ENCODE measurements at regions not wholly inside any gene's neighbourhood (a gene's known extent, or its start where the extent isn't known, plus 50 kb on each side); places are given as distances from the start of the nearest gene placed in this dataset.

DNA sequence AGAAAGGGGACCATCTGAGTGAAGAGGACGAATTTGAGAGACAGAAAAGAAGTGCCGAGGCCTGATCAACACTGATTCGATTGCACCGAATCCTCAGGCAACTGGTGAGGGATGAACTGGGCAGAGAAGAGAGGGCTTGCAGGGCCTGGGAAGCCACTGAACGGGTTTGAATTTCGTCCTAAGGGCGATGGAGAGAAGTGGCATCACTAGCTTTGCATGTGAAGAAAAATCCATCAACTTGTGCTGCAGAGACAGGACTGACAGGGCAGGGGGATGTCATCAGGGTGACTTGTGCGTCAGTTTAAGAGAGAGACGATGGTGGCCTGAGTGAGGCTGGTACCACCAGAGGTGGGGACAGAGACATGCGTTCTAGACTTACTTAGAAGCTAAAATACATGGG is 73.7 kb upstream of the SLC22A23 start:
- H2BK120ac ChIP-seq (ENCODE audit: low read depth, low read length), result no peak overlapping the region
- H3K4me3 ChIP-seq (ENCODE audit: insufficient read depth, low read depth, low read length), result no peak overlapping the region
- WGBS, 2 experiments (ENCODE audit: extremely low coverage in 2 of 2, insufficient read length in 1 of 2), result 79% methylated on average over 7 of the region's 10 CpGs; no CpG with 5 or more reads in 1 of the 2 experiments
- in situ Hi-C loops (cut with MboI; ENCODE audit: low sequenced_read_pairs) (no loop called here), dilution Hi-C loops (cut with HindIII; ENCODE audit: low sequenced_read_pairs, unreplicated experiment) (no loop called here), intact Hi-C loops (cut with micrococcal nuclease) (no loop called here)
- no peaks in the 10 kb centered on the region for H3K4me1 ChIP-seq (ENCODE audit: control insufficient read depth, insufficient read depth, low read length)
- no peak overlapping the region for H2BK20ac ChIP-seq (ENCODE audit: low read depth, low read length)
- BruUV-seq (replicated peaks), result no TSS peak
- no peaks in the 10 kb centered on the region for H3K36me3 ChIP-seq (ENCODE audit: control insufficient read depth, insufficient read depth, low read length)
- no peak overlapping the region for H3K18ac ChIP-seq (ENCODE audit: low read depth, low read length)
- H3K9me3 ChIP-seq (ENCODE audit: control insufficient read depth, insufficient read depth, low read length), result no peaks in the 10 kb centered on the region; the same call in 1 of the 2 replicates
- no peak overlapping the region for H3K27ac ChIP-seq (ENCODE audit: insufficient read depth, low read length)
- no peak overlapping the region for H2AFZ ChIP-seq (replicated peaks; ENCODE audit: low read length, poor library complexity)
- H2BK15ac ChIP-seq (ENCODE audit: low read depth, low read length), result no peak overlapping the region
- no peak overlapping the region for H4K91ac ChIP-seq (ENCODE audit: insufficient read depth, low read depth, low read length)
- no peaks in the 10 kb centered on the region for H4K20me1 ChIP-seq (ENCODE audit: insufficient read depth, low read length)
- CTCF ChIA-PET, result no interaction called here
- POLR2A ChIA-PET (ENCODE audit: unreplicated experiment), result no interaction called here
- no peak overlapping the region for H3K23ac ChIP-seq (ENCODE audit: low read depth, low read length)
- no peak overlapping the region for H3K14ac ChIP-seq (replicated peaks; ENCODE audit: low read depth, low read length)
- no peak overlapping the region for H3K4me2 ChIP-seq (ENCODE audit: low read depth, low read length)
- TF ChIP-seq MAFK (IDR thresholded peaks at IDR 0.05; ENCODE audit: low read depth, low read length), result no peak
- no peak for TF ChIP-seq CEBPB (IDR thresholded peaks at IDR 0.05; ENCODE audit: low read depth, low read length)
- TF ChIP-seq, protein P1, sequence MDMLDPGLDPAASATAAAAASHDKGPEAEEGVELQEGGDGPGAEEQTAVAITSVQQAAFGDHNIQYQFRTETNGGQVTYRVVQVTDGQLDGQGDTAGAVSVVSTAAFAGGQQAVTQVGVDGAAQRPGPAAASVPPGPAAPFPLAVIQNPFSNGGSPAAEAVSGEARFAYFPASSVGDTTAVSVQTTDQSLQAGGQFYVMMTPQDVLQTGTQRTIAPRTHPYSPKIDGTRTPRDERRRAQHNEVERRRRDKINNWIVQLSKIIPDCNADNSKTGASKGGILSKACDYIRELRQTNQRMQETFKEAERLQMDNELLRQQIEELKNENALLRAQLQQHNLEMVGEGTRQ (IDR thresholded peaks at IDR 0.05; ENCODE audit: low read depth, low read length), result no peak
- no peak for TF ChIP-seq NFE2L2 (IDR thresholded peaks at IDR 0.05; ENCODE audit: low read depth, low read length)
- no peak for TF ChIP-seq SMC3 (IDR thresholded peaks at IDR 0.05; ENCODE audit: low read depth, low read length)
- TF ChIP-seq, protein P2, sequence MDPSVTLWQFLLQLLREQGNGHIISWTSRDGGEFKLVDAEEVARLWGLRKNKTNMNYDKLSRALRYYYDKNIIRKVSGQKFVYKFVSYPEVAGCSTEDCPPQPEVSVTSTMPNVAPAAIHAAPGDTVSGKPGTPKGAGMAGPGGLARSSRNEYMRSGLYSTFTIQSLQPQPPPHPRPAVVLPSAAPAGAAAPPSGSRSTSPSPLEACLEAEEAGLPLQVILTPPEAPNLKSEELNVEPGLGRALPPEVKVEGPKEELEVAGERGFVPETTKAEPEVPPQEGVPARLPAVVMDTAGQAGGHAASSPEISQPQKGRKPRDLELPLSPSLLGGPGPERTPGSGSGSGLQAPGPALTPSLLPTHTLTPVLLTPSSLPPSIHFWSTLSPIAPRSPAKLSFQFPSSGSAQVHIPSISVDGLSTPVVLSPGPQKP (IDR thresholded peaks at IDR 0.05; ENCODE audit: borderline replicate concordance, low read depth, low read length), result no peak
- TF ChIP-seq MXI1 (IDR thresholded peaks at IDR 0.05; ENCODE audit: borderline replicate concordance, low read depth, low read length), result no peak
- no peak for TF ChIP-seq POLR2A (IDR thresholded peaks at IDR 0.05; ENCODE audit: low read depth, low read length)
- TF ChIP-seq FOS (IDR thresholded peaks at IDR 0.05; ENCODE audit: low read depth, low read length), result no peak
- ATAC-seq (ENCODE audit: low read depth) (no peak), DNase-seq (no peak)
- H3K4ac ChIP-seq (ENCODE audit: low read depth, low read length), result no peak overlapping the region
- no peak overlapping the region for H4K8ac ChIP-seq (ENCODE audit: low read depth in 2 of 2, low read length in 2 of 2)
- peaks cover 24% of the 10 kb centered on the region for H3K27me3 ChIP-seq (ENCODE audit: control insufficient read depth, insufficient read depth, low read length)
- no peak overlapping the region for H2AK5ac ChIP-seq (ENCODE audit: low read depth, low read length)
- H3K56ac ChIP-seq (ENCODE audit: extremely low read depth, insufficient read depth, low read length), result no peak overlapping the region
- no peak overlapping the region for H2AK9ac ChIP-seq (replicated peaks; ENCODE audit: low read depth, low read length, poor library complexity)
- H2BK5ac ChIP-seq (ENCODE audit: low read depth, low read length, poor library complexity, severe bottlenecking), result no peak overlapping the region
- H3K79me1 ChIP-seq (ENCODE audit: low read depth in 1 of 2, low read length in 2 of 2), result no peaks in the 10 kb centered on the region
- no peak overlapping the region for H4K5ac ChIP-seq (ENCODE audit: low read depth, low read length)
- H3K9ac ChIP-seq (ENCODE audit: low read depth, low read length), result no peak overlapping the region
- no peaks in the 10 kb centered on the region for H3K9me1 ChIP-seq (ENCODE audit: insufficient read depth, low read length)
